ENCODE measurements at regions not wholly inside any gene's neighbourhood (a gene's known extent, or its start where the extent isn't known, plus 50 kb on each side); places are given as distances from the start of the nearest gene placed in this dataset.
"Not testable (repeated sequence)": the region's sequence is repeated elsewhere in the genome, so short reads cannot be mapped to it uniquely, and the experiment has no call there.

DNA sequence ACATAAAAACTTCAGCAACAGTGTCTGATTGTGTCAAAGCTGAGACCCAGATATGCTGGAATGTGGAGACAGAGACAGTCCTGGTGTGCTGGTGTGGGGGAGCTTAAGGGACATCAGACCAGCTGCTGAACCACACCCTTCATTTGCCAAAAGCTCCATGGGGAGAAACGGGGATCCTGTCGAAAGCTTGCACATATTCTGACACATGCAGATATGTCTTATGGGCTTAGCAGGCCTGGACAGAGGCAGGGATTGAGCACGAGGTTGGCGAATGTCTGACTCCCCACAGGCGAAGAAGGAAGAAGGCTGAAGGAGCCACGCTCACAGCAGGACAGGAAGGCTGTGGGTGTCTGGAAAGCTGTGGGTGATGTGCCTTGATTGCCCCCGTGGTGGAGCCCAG lies 72.1 kb upstream of the ACSL1 start:
- Mint-ChIP-seq H3K9me3 (peaks cover 6% of the 10 kb centered on the region), H3K4me3 (no peak overlapping the region), H3K36me3 (ENCODE audit: low read depth) (no peaks in the 10 kb centered on the region), H3K27ac (no peak overlapping the region), H3K4me1 (peaks cover 2% of the 10 kb centered on the region), H3K27me3 (peaks cover 6% of the 10 kb centered on the region)
- no peak for DNase-seq
- ATAC-seq = no peak

DNA sequence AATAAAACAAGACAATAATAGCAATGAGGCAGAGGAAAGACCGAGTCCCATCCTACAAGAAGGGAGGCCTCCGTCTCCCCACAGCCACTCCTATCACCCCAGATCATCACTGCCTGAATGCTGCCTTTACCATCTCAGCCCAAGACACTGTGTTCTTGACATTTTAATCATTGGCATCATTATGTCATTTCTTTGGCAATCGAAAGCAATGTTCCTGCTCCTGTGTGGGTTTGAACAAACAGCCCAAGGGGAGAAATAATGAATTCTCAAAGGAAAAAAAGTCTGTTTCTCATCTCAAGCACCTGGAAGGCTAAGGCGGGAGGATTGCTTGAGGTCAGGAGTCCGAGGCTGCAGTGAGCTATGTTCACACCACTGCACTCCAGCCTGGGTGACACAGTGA lies 73.0 kb upstream of the ACSL1 start:
- Mint-ChIP-seq H3K36me3 (ENCODE audit: low read depth) (no peaks in the 10 kb centered on the region), H3K4me3 (no peak overlapping the region), H3K27me3 (peaks cover 4% of the 10 kb centered on the region), H3K27ac (no peak overlapping the region), H3K9me3 (peaks cover 4% of the 10 kb centered on the region), H3K4me1 (peaks cover 2% of the 10 kb centered on the region)
- DNase-seq (no peak), ATAC-seq (no peak)

DNA sequence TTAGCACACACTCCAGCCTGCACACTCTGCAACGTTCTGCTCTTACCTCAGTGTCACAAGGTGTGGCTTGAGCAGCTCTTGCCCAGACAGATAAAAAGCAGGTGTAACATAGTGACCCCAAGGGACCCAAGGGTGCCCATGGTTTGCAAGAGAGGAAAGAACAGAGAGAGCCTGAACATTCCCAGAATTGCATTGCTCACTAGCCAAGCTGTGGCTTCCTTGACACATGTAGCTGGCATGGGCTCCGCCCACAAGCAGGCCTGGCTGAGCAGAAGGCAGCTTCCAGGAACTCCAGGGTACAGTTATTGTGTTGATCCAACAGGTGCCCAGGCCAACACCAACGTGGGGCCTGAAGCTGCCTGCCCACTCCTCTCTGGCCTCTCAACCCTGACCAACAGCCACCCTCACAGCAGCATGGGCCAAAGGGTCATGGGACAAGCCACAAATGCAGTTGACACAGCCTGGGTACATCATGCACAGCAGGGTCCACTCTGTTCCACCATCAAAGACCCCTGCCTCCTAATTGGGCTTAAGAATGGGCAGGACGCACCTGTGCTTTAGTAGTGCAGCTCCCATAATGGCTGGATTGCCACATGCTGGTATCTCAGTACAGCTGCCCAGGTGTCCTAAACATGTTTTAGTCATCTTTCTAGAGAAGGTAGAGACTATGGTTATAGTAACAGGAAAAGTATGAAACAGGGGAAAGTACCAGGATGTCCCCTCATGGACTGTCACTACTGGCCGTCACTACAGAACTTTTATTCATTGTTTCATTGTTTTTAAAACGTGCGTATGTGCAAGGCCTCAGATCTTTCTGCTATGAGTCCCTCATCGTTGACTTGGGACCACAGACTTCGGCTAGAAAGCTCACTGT lies 73.7 kb upstream of the ACSL1 start:
- no peaks in the 10 kb centered on the region for H3K27me3 Mint-ChIP-seq
- no peaks in the 10 kb centered on the region for H3K36me3 Mint-ChIP-seq (ENCODE audit: low read depth)
- ATAC-seq (no peak), DNase-seq (no peak)
- H3K4me3 Mint-ChIP-seq = no peak overlapping the region
- H3K27ac Mint-ChIP-seq = no peak overlapping the region
- no peaks in the 10 kb centered on the region for H3K9me3 Mint-ChIP-seq
- H3K4me1 Mint-ChIP-seq = no peaks in the 10 kb centered on the region

DNA sequence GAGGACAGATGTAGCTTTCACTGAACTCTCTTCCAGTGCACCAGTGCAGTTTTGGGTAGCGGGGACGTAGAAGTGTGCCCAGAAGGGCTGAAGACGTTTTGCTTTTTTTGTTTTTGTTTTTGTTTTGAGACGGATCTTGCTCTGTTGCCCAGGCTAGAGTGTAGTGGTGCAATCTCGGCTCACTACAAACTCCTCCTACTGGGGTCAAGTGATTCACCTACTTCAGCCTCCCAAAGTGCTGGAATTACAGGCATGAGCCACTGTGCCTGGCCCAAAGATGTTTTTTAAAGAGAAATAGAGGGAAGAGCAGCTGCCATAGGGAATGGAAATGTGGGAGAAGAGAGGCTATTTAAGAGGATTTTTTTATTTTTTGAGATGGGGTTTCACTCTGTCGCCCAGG lies 74.4 kb upstream of the ACSL1 start:
- H3K9me3 Mint-ChIP-seq = no peaks in the 10 kb centered on the region
- no peak for DNase-seq
- H3K4me1 Mint-ChIP-seq = no peaks in the 10 kb centered on the region
- no peak for ATAC-seq
- H3K4me3 Mint-ChIP-seq = no peak overlapping the region
- H3K27me3 Mint-ChIP-seq = no peaks in the 10 kb centered on the region
- no peaks in the 10 kb centered on the region for H3K36me3 Mint-ChIP-seq (ENCODE audit: low read depth)
- no peak overlapping the region for H3K27ac Mint-ChIP-seq

DNA sequence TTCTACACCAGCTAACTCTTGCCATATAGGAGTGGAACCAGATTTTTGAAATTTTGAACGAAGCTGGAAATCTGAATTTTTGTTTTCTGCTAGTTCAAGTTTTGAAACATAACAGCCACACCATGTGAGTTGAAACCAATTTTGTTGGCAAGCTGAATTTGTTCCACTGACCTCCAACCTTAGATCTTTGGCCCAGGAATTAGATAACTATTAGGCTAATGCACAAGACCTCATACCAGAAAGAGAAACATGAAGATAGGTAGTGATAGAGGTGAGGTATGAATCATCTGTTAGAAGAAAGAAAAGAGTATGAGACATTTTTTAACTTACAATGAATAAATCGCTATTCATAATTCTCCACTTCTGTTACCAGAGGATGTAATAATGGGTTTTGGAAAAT lies 76.8 kb upstream of the ACSL1 start:
- Mint-ChIP-seq H3K9me3 (no peaks in the 10 kb centered on the region), H3K27ac (no peak overlapping the region), H3K36me3 (ENCODE audit: low read depth) (no peaks in the 10 kb centered on the region), H3K4me3 (no peak overlapping the region), H3K27me3 (no peaks in the 10 kb centered on the region), H3K4me1 (no peaks in the 10 kb centered on the region)
- no peak for ATAC-seq
- no peak for DNase-seq

DNA sequence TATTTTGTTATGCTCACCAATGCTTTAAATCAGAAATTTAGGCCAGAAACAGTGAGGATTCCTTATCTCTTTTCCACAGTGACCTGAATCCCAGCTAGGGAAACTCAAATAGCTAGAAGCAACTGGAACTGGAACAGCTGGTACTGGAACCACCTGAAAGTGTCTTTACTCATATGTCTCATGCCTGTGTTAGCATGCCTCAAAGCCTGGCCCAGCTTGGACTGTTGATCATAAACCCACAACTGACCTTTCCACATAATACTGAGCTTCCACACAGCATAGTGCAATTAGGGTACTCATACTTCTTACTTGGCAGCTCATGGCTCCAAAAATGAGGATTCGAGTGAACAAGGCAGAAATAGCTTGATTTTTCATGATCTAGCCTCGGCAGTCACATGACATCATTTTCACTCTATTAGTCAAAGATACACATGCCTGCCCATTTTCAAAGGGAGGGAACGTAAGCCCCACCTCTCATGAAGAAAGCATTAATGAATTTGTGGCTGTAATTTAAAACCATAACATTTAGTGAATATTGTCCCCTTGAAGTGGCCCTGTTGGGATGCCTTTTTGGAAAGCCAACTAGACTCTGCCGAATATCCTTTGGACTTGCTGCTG lies 80.8 kb upstream of the ACSL1 start:
- H3K9me3 Mint-ChIP-seq = peaks cover 3% of the 10 kb centered on the region
- DNase-seq = no peak
- no peak overlapping the region for H3K27ac Mint-ChIP-seq
- no peaks in the 10 kb centered on the region for H3K36me3 Mint-ChIP-seq (ENCODE audit: low read depth)
- no peaks in the 10 kb centered on the region for H3K4me1 Mint-ChIP-seq
- no peaks in the 10 kb centered on the region for H3K27me3 Mint-ChIP-seq
- ATAC-seq = no peak
- H3K4me3 Mint-ChIP-seq = no peak overlapping the region

DNA sequence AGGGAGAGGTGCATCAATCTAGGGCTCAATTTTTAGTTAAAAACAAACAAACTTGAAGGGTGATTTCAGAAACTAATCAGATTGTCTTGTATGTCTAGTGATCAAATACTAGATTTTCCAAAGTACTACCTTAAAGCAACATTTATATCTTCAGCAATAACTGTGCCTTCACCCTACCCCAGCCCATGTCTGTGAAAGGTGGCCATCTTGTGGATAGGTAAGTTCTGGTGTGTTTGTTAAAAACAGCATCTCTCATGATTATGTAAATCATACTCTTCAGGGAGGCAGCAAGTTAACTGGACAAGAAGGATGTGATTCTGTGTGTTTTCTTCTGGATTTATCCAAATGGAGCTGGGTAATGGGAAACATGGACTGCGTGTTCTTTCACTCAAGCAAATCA lies 81.4 kb upstream of the ACSL1 start:
- H3K27ac Mint-ChIP-seq = no peak overlapping the region
- DNase-seq = no peak
- no peaks in the 10 kb centered on the region for H3K27me3 Mint-ChIP-seq
- H3K4me3 Mint-ChIP-seq = no peak overlapping the region
- peaks cover 2% of the 10 kb centered on the region for H3K36me3 Mint-ChIP-seq (ENCODE audit: low read depth)
- H3K4me1 Mint-ChIP-seq = no peaks in the 10 kb centered on the region
- no peak for ATAC-seq
- peaks cover 9% of the 10 kb centered on the region for H3K9me3 Mint-ChIP-seq

DNA sequence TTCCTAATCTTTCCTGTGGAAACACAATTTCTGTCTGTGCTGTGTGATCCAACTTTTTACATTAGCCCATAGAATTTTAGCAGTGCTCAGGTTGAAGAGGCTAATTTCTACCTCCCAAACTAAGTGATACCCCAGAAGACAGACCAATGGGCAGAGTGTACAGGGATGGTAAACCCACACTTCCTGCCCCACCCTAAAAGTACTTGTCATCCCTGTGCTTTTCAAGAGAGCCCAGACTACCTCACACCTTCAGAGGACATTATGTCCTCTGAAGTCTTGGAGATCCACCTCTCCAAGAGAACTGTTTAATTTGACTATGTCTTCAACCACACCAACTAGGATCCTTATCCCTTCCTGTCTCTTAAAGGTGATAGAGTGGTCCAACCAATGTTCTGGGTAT lies 82.0 kb upstream of the ACSL1 start:
- DNase-seq = no peak
- H3K9me3 Mint-ChIP-seq = peaks cover 15% of the 10 kb centered on the region
- H3K4me1 Mint-ChIP-seq = no peaks in the 10 kb centered on the region
- no peaks in the 10 kb centered on the region for H3K27me3 Mint-ChIP-seq
- H3K36me3 Mint-ChIP-seq (ENCODE audit: low read depth) = peaks cover 3% of the 10 kb centered on the region
- no peak overlapping the region for H3K27ac Mint-ChIP-seq
- no peak overlapping the region for H3K4me3 Mint-ChIP-seq
- ATAC-seq = no peak

DNA sequence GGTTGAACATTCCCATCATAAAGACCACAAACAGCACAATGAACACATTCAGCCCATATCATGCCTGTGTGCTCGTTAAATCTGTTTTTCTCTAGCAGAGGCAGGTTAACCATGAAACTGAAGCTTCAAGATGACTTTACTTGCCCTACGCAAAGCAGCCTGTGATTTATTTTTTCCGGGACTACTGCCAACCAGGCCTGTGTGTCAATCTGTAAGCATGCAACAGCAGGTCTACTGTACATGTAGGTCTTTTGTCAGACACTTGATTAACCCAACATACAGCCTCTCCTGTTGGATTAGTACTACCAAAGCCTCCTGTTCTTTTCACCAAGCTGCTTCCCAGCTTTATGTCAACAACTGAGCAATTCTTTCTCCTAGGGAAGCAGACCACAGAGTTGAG lies 85.5 kb upstream of the ACSL1 start:
- Mint-ChIP-seq H3K27ac (no peak overlapping the region), H3K4me1 (no peaks in the 10 kb centered on the region), H3K36me3 (ENCODE audit: low read depth) (peaks cover 3% of the 10 kb centered on the region), H3K4me3 (no peak overlapping the region), H3K9me3 (peaks cover 26% of the 10 kb centered on the region), H3K27me3 (peaks cover 2% of the 10 kb centered on the region)
- no peak for ATAC-seq
- DNase-seq = no peak

DNA sequence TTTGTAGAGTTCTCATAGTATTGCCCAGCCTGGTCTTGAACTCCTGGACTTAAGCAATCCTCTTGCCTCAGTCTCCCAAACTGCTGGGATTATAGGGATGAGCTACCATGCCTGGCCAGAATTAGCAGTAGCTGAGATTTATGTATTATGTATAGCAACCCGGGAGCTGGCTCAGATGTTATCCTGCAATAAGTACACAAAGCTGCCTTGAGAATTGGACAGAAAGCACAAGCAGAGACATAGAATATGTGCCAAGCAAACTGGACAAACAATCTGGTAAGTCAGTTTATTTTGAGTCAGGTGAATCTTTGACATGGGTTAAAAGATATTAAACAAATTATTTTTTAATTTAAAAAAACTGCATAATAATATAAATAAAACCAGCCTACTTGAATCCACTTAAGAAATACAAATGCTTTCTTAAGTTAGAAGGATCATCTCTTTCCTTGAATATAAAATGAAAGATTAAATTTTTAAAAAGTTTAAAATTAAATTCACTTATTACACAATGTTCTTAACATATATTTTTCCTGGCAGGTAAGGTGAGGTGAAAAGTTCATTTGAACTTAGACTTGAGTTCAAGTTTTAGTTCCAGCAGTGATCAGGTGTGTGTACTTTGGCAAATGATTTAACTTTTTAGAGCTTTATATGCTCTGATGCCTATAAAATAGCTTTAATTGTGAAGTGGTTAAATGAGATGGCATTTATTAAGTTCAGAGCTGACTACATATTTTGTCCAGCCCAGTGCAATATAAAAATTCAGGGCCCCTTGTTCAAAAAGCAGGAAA lies 87.8 kb upstream of the ACSL1 start:
- Mint-ChIP-seq H3K4me3 (no peak overlapping the region), H3K9me3 (peaks cover 26% of the 10 kb centered on the region), H3K27ac (no peak overlapping the region), H3K4me1 (no peaks in the 10 kb centered on the region), H3K36me3 (ENCODE audit: low read depth) (peaks cover 3% of the 10 kb centered on the region), H3K27me3 (peaks cover 8% of the 10 kb centered on the region)
- DNase-seq (no peak), ATAC-seq (no peak)

DNA sequence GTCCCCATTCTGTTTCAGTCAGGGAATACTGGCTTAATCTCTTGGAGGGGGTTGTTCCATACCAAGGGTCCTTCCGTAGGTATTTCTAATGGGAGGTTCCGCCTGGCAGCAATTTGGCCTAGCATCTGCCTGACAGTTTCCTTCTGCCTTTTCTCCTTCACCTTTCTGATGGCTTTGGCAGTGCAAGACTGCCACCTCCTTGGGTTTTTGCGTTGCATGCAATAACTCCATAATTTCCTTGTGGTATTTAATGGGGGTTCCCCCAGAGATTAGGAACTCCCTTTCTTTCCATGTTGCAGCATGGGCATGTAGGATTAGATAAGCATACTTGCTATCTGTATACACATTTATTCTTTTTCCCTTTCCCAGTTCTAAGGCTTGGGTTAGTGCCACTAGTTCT lies 93.0 kb upstream of the ACSL1 start:
- ATAC-seq; H3K27ac Mint-ChIP-seq; H3K4me1 Mint-ChIP-seq; H3K4me3 Mint-ChIP-seq; H3K9me3 Mint-ChIP-seq; H3K27me3 Mint-ChIP-seq; H3K36me3 Mint-ChIP-seq (ENCODE audit: low read depth); DNase-seq: not testable (repeated sequence)

DNA sequence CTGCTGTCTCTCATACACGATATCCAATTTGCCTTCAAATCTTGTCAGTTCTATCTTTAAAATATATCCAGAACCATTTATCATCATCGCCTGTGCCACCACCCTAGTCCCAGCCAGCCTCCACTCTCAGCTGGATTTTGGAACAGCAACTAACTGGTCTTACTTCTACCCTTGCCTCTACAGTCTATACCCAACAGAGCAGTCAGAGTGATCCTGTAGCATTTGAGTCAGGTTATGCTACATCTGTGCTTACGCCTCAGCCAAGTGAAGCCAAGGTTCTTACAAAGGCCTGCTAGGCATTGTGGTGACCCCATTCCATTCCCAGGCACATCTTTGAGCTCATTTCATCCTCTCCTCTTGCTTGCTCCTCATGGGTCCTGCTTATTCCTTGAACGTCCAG lies 95.7 kb upstream of the ACSL1 start:
- no peaks in the 10 kb centered on the region for H3K4me1 Mint-ChIP-seq
- no peak for ATAC-seq
- H3K27ac Mint-ChIP-seq = peak overlapping the region; percentile 4

DNA sequence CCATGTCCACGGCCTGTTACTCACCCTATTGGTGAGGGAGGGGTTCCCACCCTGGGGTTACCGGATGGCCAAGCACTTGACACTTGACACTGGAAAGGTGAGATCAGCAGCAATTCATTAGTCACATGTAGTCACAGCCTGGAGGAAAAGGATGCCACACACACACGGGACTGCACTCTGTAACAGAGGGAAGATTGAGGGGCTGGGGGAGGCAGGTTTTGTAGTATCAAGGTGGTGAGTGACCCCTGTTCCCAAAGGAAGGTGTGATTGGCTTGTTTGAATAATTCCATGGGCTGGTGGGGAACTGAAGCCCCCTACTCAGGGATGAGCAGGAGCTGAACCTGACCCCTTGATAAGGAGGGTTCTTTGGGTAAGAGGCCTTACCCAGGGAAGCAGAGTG lies 96.0 kb upstream of the HELT start:
- Mint-ChIP-seq H3K4me1 (no peaks in the 10 kb centered on the region), H3K9me3 (peaks cover 4% of the 10 kb centered on the region), H3K27me3 (peaks cover 2% of the 10 kb centered on the region), H3K4me3 (no peak overlapping the region), H3K36me3 (ENCODE audit: low read depth) (no peaks in the 10 kb centered on the region), H3K27ac (no peak overlapping the region)
- DNase-seq (no peak), ATAC-seq (no peak)

More for the DNA sequence above, 95.7 kb upstream of the ACSL1 start:
- H3K27me3 Mint-ChIP-seq = peaks cover 7% of the 10 kb centered on the region
- H3K4me3 Mint-ChIP-seq = no peak overlapping the region
- DNase-seq = no peak
- H3K36me3 Mint-ChIP-seq (ENCODE audit: low read depth) = no peaks in the 10 kb centered on the region
- H3K9me3 Mint-ChIP-seq = no peaks in the 10 kb centered on the region

DNA sequence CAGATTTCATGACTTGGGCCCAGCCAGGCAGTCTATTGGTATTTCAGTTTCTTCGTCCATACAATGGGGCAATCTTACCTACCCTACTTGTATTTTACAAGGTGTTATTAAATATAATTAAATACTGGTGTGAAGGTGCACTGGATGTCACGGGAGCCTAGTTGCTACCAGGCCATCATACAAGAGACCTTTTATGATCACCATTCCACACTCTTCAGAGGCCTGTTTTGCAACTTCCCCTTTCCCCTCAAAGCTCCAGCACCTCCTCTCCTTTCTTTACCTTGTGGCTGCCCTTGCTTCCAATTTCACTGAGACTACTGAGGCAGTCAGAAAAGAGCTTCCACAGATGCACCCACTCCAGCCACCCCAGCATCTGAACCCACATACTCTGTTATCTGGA lies 93.8 kb upstream of the HELT start:
- H3K4me1 Mint-ChIP-seq = no peaks in the 10 kb centered on the region
- no peak overlapping the region for H3K4me3 Mint-ChIP-seq
- no peak overlapping the region for H3K27ac Mint-ChIP-seq
- ATAC-seq (no peak), DNase-seq (no peak)
- H3K9me3 Mint-ChIP-seq = peaks cover 15% of the 10 kb centered on the region
- H3K27me3 Mint-ChIP-seq = peaks cover 2% of the 10 kb centered on the region
- no peaks in the 10 kb centered on the region for H3K36me3 Mint-ChIP-seq (ENCODE audit: low read depth)

DNA sequence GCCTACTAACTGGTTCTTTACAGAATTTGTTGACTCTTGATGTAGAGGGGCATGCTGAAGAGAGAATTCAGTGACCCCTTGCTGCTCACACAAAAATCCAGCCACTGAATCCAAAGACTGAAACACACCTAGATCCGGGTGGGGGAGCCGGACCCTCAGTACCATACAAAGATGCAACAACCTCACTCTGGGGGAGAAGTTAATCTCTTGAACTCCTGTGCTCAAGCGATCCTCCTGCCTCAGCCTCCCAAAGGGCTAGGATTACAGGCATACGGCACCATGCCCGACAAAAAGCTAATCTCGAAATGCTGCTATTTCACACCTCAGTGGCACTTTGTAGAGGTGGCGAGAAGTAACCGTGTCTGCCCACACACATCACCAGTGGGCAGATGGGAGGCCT lies 88.8 kb upstream of the HELT start:
- Mint-ChIP-seq H3K27ac (no peak overlapping the region), H3K4me3 (no peak overlapping the region), H3K4me1 (no peaks in the 10 kb centered on the region), H3K9me3 (peaks cover 15% of the 10 kb centered on the region), H3K36me3 (ENCODE audit: low read depth) (no peaks in the 10 kb centered on the region), H3K27me3 (no peaks in the 10 kb centered on the region)
- no peak for DNase-seq
- no peak for ATAC-seq

Measured in activated naive CD8-positive, alpha-beta T cell treated with anti-CD3 and anti-CD28 coated beads, Interleukin-2, amount 50 U/mL, for 24 hours (primary cell).